T-helper 1 cell treated with Interleukin-12 subunit alpha and Interleukin-12 subunit beta and Interleukin-4 antibody, amounts not matched to agents 30 μg/mL and 1 μg/mL, for 36 hours (primary cell): ENCODE measurements at regions not wholly inside any gene's neighbourhood (a gene's known extent, or its start where the extent isn't known, plus 50 kb on each side); places are given as distances from the start of the nearest gene placed in this dataset.
A peak's percentile ranks its signal among the peaks of the same experiment; 100 is the strongest.

Experiments used
- H3K27ac Mint-ChIP-seq: one replicate; pipeline ENCODE4 v1.8.0; 2021; ENCODE audit warnings: mild to moderate bottlenecking, mixed read lengths
- H3K27me3 Mint-ChIP-seq: one replicate; pipeline ENCODE4 v1.8.0; 2021; ENCODE audit warnings: low read depth, mixed read lengths
- H3K36me3 Mint-ChIP-seq: one replicate; pipeline ENCODE4 v1.8.0; 2021; ENCODE audit warnings: low read depth, mixed read lengths
- H3K4me1 Mint-ChIP-seq: one replicate; pipeline ENCODE4 v1.8.0; 2021; ENCODE audit warnings: low read depth, mixed read lengths
- H3K4me3 Mint-ChIP-seq: one replicate; pipeline ENCODE4 v1.8.0; 2021; ENCODE audit warnings: mild to moderate bottlenecking, moderate library complexity, mixed read lengths
- H3K9me3 Mint-ChIP-seq: one replicate; pipeline ENCODE4 v1.8.0; 2021; ENCODE audit warnings: mixed read lengths

DNA sequence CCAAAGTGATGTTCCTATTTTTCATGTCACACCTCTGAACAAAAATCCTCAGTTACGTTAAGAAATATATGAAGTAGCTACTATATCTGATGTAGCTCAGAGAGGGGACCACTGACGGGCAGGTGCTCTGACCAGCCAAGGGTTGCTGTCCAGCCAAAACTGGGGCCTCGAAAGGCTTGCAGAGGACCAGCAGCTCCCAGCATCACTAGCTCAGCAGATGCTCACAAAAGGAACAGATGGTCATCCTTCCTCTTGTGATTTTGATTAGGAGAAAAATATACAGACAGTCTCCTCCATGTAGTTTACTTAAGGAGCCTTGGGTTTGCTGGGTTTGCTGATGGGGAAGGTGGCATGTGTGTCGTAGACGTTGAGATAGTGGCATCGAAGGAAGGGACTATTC, 374.6 kb upstream of the B3GAT1 start:
- H3K36me3 Mint-ChIP-seq = no peaks in the 10 kb centered on the region
- no peaks in the 10 kb centered on the region for H3K27me3 Mint-ChIP-seq
- H3K4me3 Mint-ChIP-seq = no peak overlapping the region
- H3K4me1 Mint-ChIP-seq = no peaks in the 10 kb centered on the region
- H3K27ac Mint-ChIP-seq = no peak overlapping the region
- no peaks in the 10 kb centered on the region for H3K9me3 Mint-ChIP-seq

DNA sequence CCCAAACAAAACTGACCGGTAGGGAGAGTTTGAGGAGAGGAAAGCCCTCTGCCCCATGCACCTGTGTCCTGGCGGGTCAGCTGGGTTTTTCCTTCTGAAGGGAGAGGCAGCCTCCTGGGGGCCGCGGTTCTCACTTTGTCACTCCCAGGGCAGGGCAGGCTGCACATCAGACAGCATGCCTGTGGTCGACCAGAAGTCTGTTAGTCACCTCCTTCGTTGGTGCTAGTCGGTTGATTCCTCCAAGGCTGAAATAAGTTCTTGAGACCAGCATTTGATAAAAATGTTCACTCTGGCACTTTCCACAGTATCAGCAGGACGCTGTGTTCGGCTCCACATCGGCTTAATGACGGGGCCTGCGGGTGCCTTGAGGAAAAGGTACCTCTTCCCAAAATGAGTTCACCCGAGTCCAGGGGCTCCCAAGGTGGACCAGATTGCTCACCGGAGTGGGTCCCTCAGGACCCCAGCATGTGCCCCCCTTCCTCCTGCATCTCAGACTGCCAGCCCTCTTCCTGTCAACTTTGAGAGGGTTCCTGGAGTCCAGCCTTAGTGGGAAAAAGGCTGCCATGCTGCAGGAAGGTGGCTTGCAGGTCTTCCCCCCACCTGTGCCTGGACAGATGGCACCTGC, 373.7 kb upstream of the B3GAT1 start:
- Mint-ChIP-seq H3K9me3 (no peaks in the 10 kb centered on the region), H3K27ac (no peak overlapping the region), H3K4me1 (no peaks in the 10 kb centered on the region), H3K36me3 (no peaks in the 10 kb centered on the region), H3K4me3 (no peak overlapping the region), H3K27me3 (no peaks in the 10 kb centered on the region)

DNA sequence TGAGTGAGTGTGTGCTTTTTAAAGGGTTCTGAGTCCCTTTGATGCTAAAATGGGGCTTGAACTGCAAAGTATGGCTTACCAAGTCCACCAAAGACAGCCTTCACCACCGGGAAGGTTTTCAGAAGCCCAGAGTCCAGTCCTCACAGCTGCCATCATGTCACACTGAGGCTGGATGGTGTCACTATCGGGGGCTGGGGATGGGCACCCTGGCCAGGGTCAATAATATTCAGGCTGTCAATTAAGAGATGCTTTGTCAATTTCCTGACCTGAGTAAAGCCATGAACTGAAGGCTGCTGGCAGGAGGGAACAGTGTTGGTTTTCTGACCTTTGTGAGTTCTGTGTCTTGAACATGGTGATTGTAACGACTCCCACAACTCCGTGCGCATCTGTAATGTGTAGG, 373.0 kb upstream of the B3GAT1 start:
- Mint-ChIP-seq H3K27ac (no peak overlapping the region), H3K27me3 (no peaks in the 10 kb centered on the region), H3K36me3 (no peaks in the 10 kb centered on the region), H3K4me1 (no peaks in the 10 kb centered on the region), H3K9me3 (no peaks in the 10 kb centered on the region), H3K4me3 (no peak overlapping the region)

DNA sequence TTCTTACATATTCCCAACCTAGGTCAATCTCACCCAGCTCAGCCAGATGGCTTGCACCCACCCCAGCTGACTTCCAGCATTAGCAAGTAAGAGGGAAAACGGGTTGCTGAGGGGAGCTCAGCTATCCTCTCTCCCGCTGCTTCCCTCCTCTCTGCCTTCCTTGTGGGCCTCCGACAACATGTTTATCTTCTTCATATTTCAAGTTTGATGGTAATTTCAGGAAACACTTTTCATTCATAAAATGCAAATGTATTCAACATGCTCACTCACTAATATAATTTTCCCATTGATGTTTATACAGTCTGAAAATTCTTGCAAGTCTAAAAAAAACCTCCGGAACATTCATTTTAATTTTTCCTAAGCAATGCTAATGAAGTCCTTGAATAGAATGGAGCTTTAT, 372.5 kb upstream of the B3GAT1 start:
- Mint-ChIP-seq H3K9me3 (no peaks in the 10 kb centered on the region), H3K36me3 (no peaks in the 10 kb centered on the region), H3K4me3 (no peak overlapping the region), H3K27me3 (no peaks in the 10 kb centered on the region), H3K27ac (no peak overlapping the region), H3K4me1 (no peaks in the 10 kb centered on the region)

DNA sequence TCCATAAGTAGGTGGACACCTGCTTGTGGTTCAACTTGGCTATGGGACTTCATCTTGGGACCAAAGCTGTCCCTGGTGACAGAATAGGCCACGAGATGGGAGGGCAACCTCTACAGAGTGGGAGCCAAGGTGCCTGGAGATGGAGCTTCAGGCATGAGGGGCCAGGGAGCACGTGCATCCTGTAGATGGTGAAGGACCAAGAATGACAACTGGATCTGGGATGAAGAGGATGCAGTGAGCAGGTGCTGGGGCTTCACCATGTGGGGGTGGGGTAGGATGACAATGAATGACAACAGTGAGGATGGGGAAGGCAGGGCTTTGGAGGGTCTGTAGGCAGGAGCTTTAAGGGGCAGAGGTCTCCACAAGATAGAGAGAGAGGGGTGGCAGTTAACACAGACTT, 372.0 kb upstream of the B3GAT1 start:
- H3K4me1 Mint-ChIP-seq = no peaks in the 10 kb centered on the region
- H3K4me3 Mint-ChIP-seq = no peak overlapping the region
- no peaks in the 10 kb centered on the region for H3K36me3 Mint-ChIP-seq
- H3K27me3 Mint-ChIP-seq = no peaks in the 10 kb centered on the region
- H3K27ac Mint-ChIP-seq = no peak overlapping the region
- H3K9me3 Mint-ChIP-seq = no peaks in the 10 kb centered on the region

DNA sequence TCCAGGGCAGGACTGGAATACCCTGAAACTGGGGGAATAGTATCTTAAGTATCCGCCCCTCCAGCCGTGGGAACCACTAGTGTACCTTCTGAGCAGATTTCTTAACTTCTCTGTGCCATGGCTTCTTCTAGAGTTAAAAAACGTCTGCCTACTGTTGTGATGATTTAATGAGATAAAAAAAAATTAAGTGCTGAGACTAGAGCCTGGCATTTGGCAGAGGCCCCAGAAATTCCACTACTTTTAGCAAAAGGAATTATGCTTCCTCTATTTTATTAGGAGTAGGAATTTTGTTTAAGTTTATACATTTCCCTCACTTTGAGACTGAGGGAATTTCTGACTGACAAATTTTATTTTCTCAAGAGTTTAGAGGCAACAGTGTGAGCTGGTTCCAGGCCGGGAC, 371.2 kb upstream of the B3GAT1 start:
- H3K4me1 Mint-ChIP-seq = no peaks in the 10 kb centered on the region
- no peaks in the 10 kb centered on the region for H3K9me3 Mint-ChIP-seq
- no peaks in the 10 kb centered on the region for H3K27me3 Mint-ChIP-seq
- H3K36me3 Mint-ChIP-seq = no peaks in the 10 kb centered on the region
- no peak overlapping the region for H3K4me3 Mint-ChIP-seq
- H3K27ac Mint-ChIP-seq = no peak overlapping the region

DNA sequence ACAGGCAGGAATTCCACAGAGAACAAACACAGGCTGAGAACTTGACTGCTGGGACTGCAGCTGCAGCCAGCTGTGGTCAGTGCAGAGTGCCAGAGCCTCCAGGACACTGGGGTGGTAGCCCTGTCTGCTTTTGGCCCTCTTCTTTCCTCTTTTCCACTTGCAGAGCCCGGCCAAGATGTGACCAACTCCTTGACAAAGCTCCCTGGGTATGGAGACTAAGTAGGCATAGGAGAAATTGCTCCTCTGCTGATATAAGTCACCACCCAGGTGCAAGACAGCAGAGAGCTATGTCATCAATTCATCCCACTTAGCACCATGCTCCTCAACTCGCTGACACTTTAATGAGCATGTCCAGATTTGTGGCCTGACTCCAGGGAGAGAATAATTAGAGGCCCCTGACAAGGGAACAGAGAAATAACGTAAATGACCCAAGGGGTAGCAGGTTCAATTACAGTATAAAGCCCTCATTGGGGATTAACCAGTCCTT, 369.4 kb upstream of the B3GAT1 start:
- no peaks in the 10 kb centered on the region for H3K27me3 Mint-ChIP-seq
- H3K4me1 Mint-ChIP-seq = no peaks in the 10 kb centered on the region

DNA sequence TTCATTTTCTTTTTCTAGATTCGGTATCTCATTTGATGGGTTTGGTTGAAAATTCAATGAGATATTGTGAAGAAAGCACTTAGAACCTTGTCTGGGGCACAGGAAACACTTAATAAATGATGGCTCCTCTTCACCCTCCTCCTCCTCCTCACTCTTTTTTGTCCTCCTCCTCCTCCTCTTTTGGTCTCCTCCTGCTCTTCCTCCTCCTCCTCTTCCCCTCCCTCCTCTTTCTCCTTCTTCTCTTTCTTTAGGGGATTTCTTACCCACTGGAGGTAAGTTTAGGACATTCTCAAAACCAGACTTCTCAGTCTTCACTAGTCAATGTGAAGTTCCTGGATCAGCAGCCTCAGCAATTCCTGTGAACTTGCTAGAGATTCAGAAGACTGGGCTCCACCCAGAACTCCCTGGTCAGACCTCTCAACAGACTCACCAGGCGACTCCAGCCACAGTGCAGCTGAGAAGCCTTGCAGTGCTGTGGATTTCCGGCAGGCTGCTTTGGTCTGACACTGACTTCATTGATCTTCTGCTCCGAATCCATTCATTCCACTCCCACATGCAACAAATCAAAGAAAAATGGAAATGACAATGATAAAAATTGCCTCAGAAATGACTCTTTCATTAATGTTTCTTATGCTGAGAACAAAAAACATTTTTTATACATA, 368.6 kb upstream of the B3GAT1 start:
- no peaks in the 10 kb centered on the region for H3K36me3 Mint-ChIP-seq
- no peak overlapping the region for H3K4me3 Mint-ChIP-seq
- H3K4me1 Mint-ChIP-seq = no peaks in the 10 kb centered on the region
- no peaks in the 10 kb centered on the region for H3K27me3 Mint-ChIP-seq
- no peaks in the 10 kb centered on the region for H3K9me3 Mint-ChIP-seq
- H3K27ac Mint-ChIP-seq = no peak overlapping the region

More for the DNA sequence above, 369.4 kb upstream of the B3GAT1 start:
- H3K9me3 Mint-ChIP-seq = no peaks in the 10 kb centered on the region
- H3K4me3 Mint-ChIP-seq = no peak overlapping the region
- H3K36me3 Mint-ChIP-seq = no peaks in the 10 kb centered on the region
- no peak overlapping the region for H3K27ac Mint-ChIP-seq

DNA sequence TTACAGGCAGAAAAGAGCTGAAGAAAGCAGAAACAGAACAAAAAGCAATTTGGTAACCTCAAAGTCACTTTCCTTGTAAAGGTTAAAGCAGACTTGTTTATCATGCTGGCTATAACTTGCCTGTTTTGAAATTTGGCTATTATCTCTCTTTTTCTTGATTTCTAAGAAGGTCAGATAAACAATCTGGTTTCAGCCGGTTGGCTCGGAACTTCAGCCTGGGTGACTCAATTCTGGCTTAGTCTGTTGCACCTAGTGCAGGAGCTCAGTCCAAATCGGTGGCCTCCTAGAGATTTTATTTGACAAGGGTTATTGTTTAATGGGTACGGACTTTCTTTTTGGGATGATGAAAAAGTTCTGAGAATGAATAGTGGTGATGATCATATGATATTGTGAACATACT, 367.1 kb upstream of the B3GAT1 start:
- no peak overlapping the region for H3K27ac Mint-ChIP-seq
- no peak overlapping the region for H3K4me3 Mint-ChIP-seq
- no peaks in the 10 kb centered on the region for H3K4me1 Mint-ChIP-seq
- no peaks in the 10 kb centered on the region for H3K36me3 Mint-ChIP-seq
- H3K9me3 Mint-ChIP-seq = no peaks in the 10 kb centered on the region
- H3K27me3 Mint-ChIP-seq = no peaks in the 10 kb centered on the region

DNA sequence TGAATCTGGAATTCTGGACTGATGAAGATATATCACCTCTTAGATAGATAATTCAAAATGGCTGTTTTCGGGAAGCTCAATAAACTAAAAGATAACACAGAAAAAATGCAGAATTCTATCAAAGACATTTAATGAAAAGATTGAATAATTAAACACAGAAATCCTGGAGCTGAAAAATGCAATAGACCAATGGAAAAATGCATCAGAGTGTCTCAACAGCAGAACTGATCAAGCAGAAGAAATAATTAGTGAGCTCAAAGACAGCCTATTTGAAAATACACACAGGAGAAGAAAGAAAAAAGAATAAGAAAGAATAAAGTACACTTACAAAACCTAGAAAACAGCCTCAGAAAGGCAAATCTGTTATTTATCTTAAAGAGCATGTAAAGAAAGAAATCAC, 356.4 kb upstream of the B3GAT1 start:
- H3K27me3 Mint-ChIP-seq = no peaks in the 10 kb centered on the region
- H3K4me3 Mint-ChIP-seq = no peak overlapping the region
- no peak overlapping the region for H3K27ac Mint-ChIP-seq
- H3K4me1 Mint-ChIP-seq = no peaks in the 10 kb centered on the region
- H3K9me3 Mint-ChIP-seq = peaks cover 8% of the 10 kb centered on the region
- H3K36me3 Mint-ChIP-seq = no peaks in the 10 kb centered on the region

DNA sequence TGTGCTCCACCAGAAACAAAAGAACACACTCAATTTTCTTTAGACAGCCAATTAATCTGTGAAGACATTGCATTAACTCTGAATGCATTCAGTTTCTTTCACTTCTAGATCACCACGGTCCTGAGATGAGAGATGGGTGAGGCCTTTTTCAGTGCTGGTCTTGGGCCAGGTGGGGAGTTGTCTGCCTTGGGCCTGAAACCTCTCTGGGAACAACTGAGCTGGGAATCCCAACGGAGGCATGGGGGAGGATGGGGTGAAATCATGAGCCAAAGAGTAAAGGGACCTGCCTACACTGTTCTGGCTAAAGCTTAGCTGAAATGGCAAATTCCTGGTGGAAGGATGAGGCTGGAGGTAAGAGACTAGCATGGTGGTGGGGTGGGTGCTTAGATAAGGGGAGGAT, 353.5 kb upstream of the B3GAT1 start:
- Mint-ChIP-seq H3K36me3 (no peaks in the 10 kb centered on the region), H3K27ac (no peak overlapping the region), H3K27me3 (no peaks in the 10 kb centered on the region), H3K9me3 (peaks cover 8% of the 10 kb centered on the region), H3K4me1 (no peaks in the 10 kb centered on the region), H3K4me3 (no peak overlapping the region)

DNA sequence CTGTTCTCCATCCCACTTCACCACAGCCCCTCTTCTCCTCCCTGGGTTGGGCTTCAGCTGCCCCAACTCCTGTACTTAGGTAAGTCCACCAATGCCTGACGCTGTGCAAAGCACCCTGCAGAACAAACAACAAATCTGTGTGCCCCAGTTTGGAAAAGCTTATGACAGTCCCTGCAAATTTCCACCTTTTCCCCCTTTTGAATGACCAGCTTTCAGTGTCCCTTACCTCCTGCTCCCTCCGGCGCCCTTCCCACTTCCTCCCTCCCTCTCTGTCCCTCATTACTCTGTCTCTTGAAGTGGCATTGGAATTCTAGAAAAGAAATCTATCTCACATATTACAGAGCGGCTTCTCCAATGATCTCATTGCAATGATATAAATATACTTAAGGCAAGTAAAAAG, 352.9 kb upstream of the B3GAT1 start:
- Mint-ChIP-seq H3K9me3 (peaks cover 8% of the 10 kb centered on the region), H3K36me3 (no peaks in the 10 kb centered on the region), H3K4me3 (no peak overlapping the region), H3K27me3 (no peaks in the 10 kb centered on the region), H3K27ac (no peak overlapping the region), H3K4me1 (no peaks in the 10 kb centered on the region)

DNA sequence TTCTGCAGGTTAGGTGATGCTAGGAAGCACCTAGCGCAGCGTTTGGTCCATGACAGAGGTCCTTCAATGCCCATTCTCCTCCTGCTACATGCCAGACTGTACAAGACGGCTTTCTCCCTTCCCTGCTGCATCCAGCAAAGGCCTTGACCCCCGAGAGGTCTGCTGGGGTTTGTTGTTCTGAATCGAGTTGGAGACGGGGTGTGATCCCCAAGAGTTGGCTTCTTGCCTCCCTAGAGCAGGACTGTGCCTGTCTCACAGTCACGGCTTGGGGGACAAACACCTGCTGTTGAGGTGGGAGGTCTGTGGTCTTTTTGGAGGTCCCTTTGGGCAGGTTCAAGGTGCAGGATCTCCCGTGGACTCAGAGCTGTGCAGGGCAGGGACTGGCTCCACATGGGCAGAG, 352.3 kb upstream of the B3GAT1 start:
- Mint-ChIP-seq H3K9me3 (peaks cover 8% of the 10 kb centered on the region), H3K27ac (no peak overlapping the region), H3K36me3 (no peaks in the 10 kb centered on the region), H3K27me3 (no peaks in the 10 kb centered on the region), H3K4me3 (no peak overlapping the region), H3K4me1 (no peaks in the 10 kb centered on the region)

DNA sequence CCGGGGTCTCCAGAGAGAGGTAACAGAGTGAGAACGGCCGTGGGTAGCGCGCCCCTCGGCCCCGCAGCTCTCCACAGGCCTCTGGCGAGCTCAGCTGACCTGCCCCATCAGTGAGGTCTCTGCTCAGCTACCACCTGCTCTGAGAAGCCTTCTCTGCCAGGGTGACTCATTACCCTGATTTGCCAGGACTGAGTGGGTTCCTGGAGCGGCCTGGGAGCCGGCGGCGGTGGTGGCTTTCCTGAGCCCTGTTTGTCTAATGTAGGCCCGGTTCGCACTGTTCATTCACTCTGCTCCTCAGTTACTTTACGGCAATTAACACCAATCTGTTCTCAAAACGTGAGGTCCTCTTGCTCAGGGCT, 351.0 kb upstream of the B3GAT1 start:
- peak overlapping the region; percentile 58 for H3K4me3 Mint-ChIP-seq
- H3K9me3 Mint-ChIP-seq = no peaks in the 10 kb centered on the region
- no peaks in the 10 kb centered on the region for H3K27me3 Mint-ChIP-seq
- H3K4me1 Mint-ChIP-seq = no peaks in the 10 kb centered on the region
- H3K27ac Mint-ChIP-seq = no peak overlapping the region
- no peaks in the 10 kb centered on the region for H3K36me3 Mint-ChIP-seq

DNA sequence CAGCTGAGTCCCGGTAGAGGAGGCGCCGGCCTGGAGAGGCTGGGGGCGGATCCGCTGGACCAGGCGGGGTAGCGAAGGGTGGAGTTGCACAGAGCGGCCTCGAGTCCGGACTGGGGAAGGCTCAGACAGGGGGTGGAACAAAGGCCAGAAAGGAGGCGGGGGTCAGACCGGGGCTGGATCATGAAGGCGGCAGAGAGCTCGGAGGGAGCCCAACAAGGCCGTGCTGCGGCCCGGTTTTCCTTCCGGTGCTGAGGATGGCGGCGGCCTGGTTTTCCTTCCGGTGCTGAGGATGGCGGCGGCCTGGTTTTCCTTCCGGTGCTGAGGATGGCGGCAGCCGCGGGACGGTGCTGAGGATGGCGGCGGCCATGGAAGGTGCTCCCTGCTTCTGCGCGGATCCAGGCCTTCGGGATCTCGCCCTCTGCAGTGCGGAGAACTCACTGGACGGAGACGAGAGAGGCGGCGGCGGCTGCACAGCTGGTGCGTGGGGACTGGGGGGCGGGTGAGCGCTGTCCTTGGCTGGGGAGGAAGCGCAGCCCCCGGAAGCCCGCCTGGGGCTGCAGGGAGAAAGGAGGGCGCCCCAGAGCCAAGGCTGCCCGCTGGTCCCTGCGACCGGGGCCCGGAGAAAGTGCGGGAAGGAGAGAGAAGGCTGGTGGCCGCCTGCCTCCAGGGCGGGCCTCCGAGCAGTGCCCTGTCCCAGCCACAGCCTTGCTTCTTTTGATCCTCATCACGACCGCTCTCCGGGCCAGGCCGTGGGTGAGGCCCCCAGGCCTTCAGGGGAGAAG, 350.4 kb upstream of the B3GAT1 start:
- Mint-ChIP-seq H3K9me3 (no peaks in the 10 kb centered on the region), H3K27me3 (no peaks in the 10 kb centered on the region), H3K36me3 (no peaks in the 10 kb centered on the region), H3K4me1 (no peaks in the 10 kb centered on the region), H3K4me3 (peak overlapping the region; percentile 66), H3K27ac (no peak overlapping the region)
